Omental fat pad (tissue), 3 donors: ENCODE measurements at regions not wholly inside any gene's neighbourhood (a gene's known extent, or its start where the extent isn't known, plus 50 kb on each side); places are given as distances from the start of the nearest gene placed in this dataset.

Experiments used
- ATAC-seq: fragments of 150-250 bp; one replicate; pipeline ENCODE4 v1.9.1; 2016; ENCODE audit warnings: mild to moderate bottlenecking, moderate library complexity; ENCODE audit not compliant: low FRiP score
- DNase-seq: peaks from one replicate; pipeline ENCODE4 v3.0.0-alpha.2; 2019; ENCODE audit warnings: low spot score
- TF ChIP-seq, protein P1 (sequence below), 3 donors: fragments of 450-650 bp; IDR thresholded peaks; one replicate each; pipeline ENCODE4 v1.5.1; 2016 to 2017; ENCODE audit warnings: antibody characterized with exemption in 3 of 3, mild to moderate bottlenecking in 3 of 3, moderate library complexity in 2 of 3

DNA sequence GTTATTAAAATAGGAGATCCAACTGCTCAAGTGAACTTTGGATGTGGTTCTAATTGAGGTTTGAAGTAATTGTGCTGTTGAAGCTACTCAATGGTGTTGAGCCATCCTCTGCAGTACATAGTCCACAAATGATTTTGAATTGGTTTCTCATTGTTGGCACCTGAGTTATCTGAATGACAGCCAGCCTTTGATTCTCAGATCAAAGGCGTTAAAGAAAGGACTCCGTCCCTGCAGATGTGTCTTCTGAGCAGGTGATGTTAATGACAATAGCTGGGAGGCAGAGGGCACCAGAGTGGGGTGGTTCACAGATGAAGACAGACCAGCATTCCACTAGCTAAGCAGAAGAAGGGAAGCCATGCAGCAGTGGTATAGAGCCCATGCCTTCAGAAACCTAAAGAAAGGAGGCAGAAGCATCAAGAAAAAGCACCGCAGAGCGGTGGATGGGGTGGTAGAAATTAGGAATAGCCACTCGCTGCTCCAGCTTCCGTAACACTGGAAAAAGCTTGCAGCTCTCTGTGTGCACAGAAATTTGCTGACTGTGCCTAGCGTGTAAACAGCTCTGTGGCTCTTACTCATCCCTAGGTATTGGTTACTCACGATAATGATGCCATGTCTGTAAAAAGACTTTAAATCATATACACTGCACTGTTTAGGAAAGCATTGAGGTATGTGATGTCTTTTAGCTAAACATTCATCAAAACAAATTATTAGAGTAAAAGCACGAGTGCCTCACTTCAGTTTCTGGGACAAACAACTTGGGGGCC, 79.2 kb upstream of the CLCN4 start:
- TF ChIP-seq, protein P1, sequence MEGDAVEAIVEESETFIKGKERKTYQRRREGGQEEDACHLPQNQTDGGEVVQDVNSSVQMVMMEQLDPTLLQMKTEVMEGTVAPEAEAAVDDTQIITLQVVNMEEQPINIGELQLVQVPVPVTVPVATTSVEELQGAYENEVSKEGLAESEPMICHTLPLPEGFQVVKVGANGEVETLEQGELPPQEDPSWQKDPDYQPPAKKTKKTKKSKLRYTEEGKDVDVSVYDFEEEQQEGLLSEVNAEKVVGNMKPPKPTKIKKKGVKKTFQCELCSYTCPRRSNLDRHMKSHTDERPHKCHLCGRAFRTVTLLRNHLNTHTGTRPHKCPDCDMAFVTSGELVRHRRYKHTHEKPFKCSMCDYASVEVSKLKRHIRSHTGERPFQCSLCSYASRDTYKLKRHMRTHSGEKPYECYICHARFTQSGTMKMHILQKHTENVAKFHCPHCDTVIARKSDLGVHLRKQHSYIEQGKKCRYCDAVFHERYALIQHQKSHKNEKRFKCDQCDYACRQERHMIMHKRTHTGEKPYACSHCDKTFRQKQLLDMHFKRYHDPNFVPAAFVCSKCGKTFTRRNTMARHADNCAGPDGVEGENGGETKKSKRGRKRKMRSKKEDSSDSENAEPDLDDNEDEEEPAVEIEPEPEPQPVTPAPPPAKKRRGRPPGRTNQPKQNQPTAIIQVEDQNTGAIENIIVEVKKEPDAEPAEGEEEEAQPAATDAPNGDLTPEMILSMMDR (IDR thresholded peaks at IDR 0.05) = no peak
- DNase-seq (no peak), ATAC-seq (no peak)

DNA sequence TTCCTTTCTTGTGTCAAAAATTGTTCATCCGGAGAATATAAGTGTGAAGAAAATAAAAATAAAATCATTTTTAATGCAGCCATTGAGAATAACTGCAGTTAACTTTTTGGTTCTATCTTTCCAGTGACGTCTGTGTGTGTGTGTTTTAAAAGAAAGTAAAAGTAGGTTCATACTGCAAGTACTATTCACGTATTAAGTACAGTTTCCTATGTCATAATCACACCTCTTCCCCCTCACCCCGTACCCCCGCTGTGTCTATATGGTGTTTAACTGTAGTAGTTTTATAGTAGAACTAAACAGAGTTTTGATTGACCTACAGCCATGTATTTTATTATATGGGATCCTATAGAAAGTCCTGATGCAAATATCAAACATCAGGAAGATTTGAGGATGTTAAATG, 78.5 kb upstream of the CLCN4 start:
- DNase-seq (no peak), ATAC-seq (no peak)
- TF ChIP-seq, protein P1 (IDR thresholded peaks at IDR 0.05) = no peak

DNA sequence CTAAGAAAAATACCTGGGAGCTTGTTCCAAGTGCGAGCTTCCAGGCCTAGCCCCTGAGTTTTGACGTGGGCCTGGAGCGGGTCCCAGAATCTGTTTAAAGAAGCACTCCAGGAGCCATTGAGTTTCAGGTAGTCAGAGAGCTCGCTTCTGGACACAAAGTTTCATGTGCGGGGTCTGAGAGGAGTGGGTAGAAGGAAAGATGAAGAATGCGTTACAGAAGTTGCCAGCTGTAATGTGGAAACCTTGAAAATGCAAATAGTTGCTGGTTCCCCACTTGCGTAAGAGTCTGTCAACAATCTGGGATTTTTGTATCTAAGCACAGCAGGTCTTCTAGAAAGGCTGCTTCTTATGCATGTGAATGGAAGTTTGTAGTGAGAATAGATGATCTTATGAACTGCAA, 77.5 kb upstream of the CLCN4 start:
- no peak for ATAC-seq
- no peak for DNase-seq
- TF ChIP-seq, protein P1 (IDR thresholded peaks at IDR 0.05) = no peak

DNA sequence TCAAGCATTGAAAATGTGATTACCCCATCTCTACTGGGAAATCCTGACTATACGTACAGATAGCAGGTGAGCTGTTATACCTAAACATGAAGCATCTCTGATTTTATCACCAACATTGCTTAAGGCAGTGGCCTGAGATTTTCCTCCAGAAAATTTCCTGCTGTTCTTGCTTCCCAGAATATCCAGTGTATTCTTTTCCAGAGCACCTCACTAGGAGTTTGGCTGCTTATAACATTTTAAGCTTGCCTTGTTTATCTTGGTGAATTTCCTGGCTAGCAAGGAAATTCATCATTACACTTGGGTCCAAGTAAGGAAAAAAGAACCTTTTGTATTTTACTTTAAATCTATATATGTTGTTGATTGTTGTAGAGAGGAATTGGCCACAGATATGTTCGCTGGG, 73.0 kb upstream of the CLCN4 start:
- ATAC-seq (no peak), DNase-seq (no peak)
- TF ChIP-seq, protein P1 (IDR thresholded peaks at IDR 0.05) = no peak

DNA sequence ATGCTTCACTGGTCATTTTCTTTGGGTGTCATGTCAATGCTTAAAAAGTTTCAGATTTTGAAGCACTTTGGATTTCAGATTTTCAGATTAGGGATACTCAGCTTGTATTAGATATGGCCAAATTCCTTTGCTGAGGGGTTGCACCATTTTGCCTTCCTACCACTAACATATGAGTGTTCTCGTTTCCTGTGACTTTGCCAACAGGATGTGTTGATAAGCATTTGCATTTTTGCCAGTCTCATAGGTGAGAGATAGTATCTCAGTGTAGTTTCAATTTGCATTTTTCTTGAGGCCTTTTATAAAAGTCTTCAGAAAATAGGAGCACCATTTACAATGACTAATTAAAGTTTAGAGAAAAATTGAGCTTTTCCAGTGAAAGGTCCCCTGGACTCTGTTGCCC, 71.6 kb upstream of the CLCN4 start:
- no peak for DNase-seq
- ATAC-seq = no peak
- TF ChIP-seq, protein P1 (IDR thresholded peaks at IDR 0.05) = no peak

DNA sequence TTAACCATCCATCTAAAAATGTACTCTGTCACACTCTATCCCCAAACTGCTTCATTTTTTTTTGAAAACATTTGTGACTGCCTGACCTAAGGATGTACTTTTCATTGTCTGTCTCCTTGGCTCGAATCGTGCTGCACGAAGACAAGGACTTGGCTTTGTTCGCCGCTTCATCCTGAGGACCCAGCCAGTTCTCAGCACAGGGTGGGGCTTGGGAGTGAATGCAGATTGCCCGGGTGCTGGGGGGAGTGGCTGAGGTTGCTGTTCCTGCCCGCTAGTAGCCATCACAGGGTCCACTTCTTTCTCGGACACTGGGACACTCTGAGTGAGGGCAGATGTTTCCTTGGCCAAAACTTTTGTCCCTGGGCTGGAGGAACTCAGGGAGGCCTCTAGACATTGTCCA, 70.1 kb upstream of the CLCN4 start:
- TF ChIP-seq, protein P1 (IDR thresholded peaks at IDR 0.05) = no peak
- DNase-seq = no peak

DNA sequence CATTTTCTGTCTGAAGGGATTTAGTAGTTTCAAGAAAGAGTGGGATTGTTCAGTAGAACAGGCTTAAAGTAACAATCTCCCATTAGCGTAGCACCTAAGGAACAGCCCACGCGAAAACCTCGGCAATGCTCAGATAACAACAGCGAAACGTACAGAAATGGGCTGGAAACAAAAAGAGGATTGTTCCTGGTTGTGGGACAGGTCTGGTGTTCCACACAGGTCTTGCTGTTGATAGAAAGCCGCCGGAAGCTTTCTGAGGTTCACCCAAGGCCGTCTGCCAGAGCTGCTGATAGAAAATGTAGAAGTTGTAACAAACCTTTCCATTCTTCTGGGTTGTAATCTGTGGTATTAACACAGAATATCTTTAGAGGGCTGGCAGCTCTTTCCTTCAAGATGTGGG, 69.4 kb upstream of the CLCN4 start:
- DNase-seq (no peak), ATAC-seq (no peak)
- TF ChIP-seq, protein P1 (IDR thresholded peaks at IDR 0.05) = no peak

More for the DNA sequence above, 70.1 kb upstream of the CLCN4 start:
- ATAC-seq = no peak
